Mammary epithelial cell (primary cell): ENCODE measurements at regions not wholly inside any gene's neighbourhood (a gene's known extent, or its start where the extent isn't known, plus 50 kb on each side); places are given as distances from the start of the nearest gene placed in this dataset.
"Not testable (repeated sequence)": the region's sequence is repeated elsewhere in the genome, so short reads cannot be mapped to it uniquely, and the experiment has no call there.

Source experiments
- CTCF ChIP-seq, 2 donors: IDR thresholded peaks in 1 of 2; conservative IDR thresholded peaks in 1 of 2; 2 replicates each; pipeline ENCODE4 v1.5.1; 2011 to 2012; ENCODE audit warnings: inconsistent platforms in 2 of 2, low read length in 2 of 2, mild to moderate bottlenecking in 2 of 2, control low read depth in 1 of 2, low read depth in 1 of 2; ENCODE audit not compliant: insufficient read depth in 1 of 2; ENCODE audit errors: extremely low read depth in 1 of 2
- EZH2 ChIP-seq: IDR thresholded peaks from 2 replicates; pipeline ENCODE4 v1.6.1; 2012; ENCODE audit warnings: low read length, inconsistent platforms, borderline replicate concordance

- not testable (repeated sequence) for TF ChIP-seq CTCF (conservative IDR thresholded peaks at IDR 0.05 in 1 of 2, IDR thresholded peaks at IDR 0.05 in 1 of 2; ENCODE audit: extremely low read depth in 1 of 2, insufficient read depth in 1 of 2, low read depth in 1 of 2, low read length in 2 of 2); EZH2
Measured at GRCh38 chr22:23436354-23437106, 143.6 kb downstream of the IGLL1 start.
